ENCODE measurements at regions not wholly inside any gene's neighbourhood (a gene's known extent, or its start where the extent isn't known, plus 50 kb on each side); places are given as distances from the start of the nearest gene placed in this dataset.

- no peak for TF ChIP-seq TAF1 (IDR thresholded peaks at IDR 0.05; ENCODE audit: borderline replicate concordance, insufficient read depth, low read length)
- no peak for TF ChIP-seq POLR2AphosphoS5 (IDR thresholded peaks at IDR 0.05; ENCODE audit: low read depth, low read length)
- TF ChIP-seq SIN3A (IDR thresholded peaks at IDR 0.05; ENCODE audit: borderline replicate concordance, insufficient read depth, low read length), result no peak
- TF ChIP-seq FOXP2 (optimal IDR thresholded peaks at IDR 0.05; ENCODE audit: borderline replicate concordance, extremely low read depth, extremely low read length, insufficient read depth), result no peak
- no peak for TF ChIP-seq REST (IDR thresholded peaks at IDR 0.05; ENCODE audit: insufficient read depth in 1 of 2, low read depth in 2 of 2, low read length in 2 of 2)
Measured at GRCh38 chr1:58095183-58095582, 451.3 kb downstream of the OMA1 start.

- TF ChIP-seq TAF1 (IDR thresholded peaks at IDR 0.05; ENCODE audit: borderline replicate concordance, insufficient read depth, low read length), result no peak
- TF ChIP-seq SIN3A (IDR thresholded peaks at IDR 0.05; ENCODE audit: borderline replicate concordance, insufficient read depth, low read length), result no peak
- TF ChIP-seq REST (IDR thresholded peaks at IDR 0.05; ENCODE audit: insufficient read depth in 1 of 2, low read depth in 2 of 2, low read length in 2 of 2), result no peak
- TF ChIP-seq FOXP2 (optimal IDR thresholded peaks at IDR 0.05; ENCODE audit: borderline replicate concordance, extremely low read depth, extremely low read length, insufficient read depth), result no peak
- TF ChIP-seq POLR2AphosphoS5 (IDR thresholded peaks at IDR 0.05; ENCODE audit: low read depth, low read length), result no peak
Measured at GRCh38 chr1:58094221-58094620, 452.3 kb downstream of the OMA1 start.

GRCh38 chr1:58090640-58091039, 455.9 kb downstream of the OMA1 start:
- TF ChIP-seq FOXP2 (optimal IDR thresholded peaks at IDR 0.05; ENCODE audit: borderline replicate concordance, extremely low read depth, extremely low read length, insufficient read depth) (no peak), POLR2AphosphoS5 (IDR thresholded peaks at IDR 0.05; ENCODE audit: low read depth, low read length) (no peak), REST (IDR thresholded peaks at IDR 0.05; ENCODE audit: insufficient read depth in 1 of 2, low read depth in 2 of 2, low read length in 2 of 2) (no peak), SIN3A (IDR thresholded peaks at IDR 0.05; ENCODE audit: borderline replicate concordance, insufficient read depth, low read length) (no peak), TAF1 (IDR thresholded peaks at IDR 0.05; ENCODE audit: borderline replicate concordance, insufficient read depth, low read length) (no peak)

GRCh38 chr1:58089898-58090534, 456.5 kb downstream of the OMA1 start:
- TF ChIP-seq FOXP2 (optimal IDR thresholded peaks at IDR 0.05; ENCODE audit: borderline replicate concordance, extremely low read depth, extremely low read length, insufficient read depth) (no peak), REST (IDR thresholded peaks at IDR 0.05; ENCODE audit: insufficient read depth in 1 of 2, low read depth in 2 of 2, low read length in 2 of 2) (no peak), TAF1 (IDR thresholded peaks at IDR 0.05; ENCODE audit: borderline replicate concordance, insufficient read depth, low read length) (no peak), SIN3A (IDR thresholded peaks at IDR 0.05; ENCODE audit: borderline replicate concordance, insufficient read depth, low read length) (no peak), POLR2AphosphoS5 (IDR thresholded peaks at IDR 0.05; ENCODE audit: low read depth, low read length) (no peak)
